Inferior parietal cortex (tissue), 1 donor: ENCODE measurements at regions not wholly inside any gene's neighbourhood (a gene's known extent, or its start where the extent isn't known, plus 50 kb on each side); places are given as distances from the start of the nearest gene placed in this dataset.
"Not testable (repeated sequence)": the region's sequence is repeated elsewhere in the genome, so short reads cannot be mapped to it uniquely, and the experiment has no call there.

Source experiments
- DNase-seq: peaks from one replicate; pipeline ENCODE4 v3.0.0-alpha.2; 2016; ENCODE audit errors: extremely low spot score

- DNase-seq, result not testable (repeated sequence)
Measured at GRCh38 chr21:5103880-5104561, 5417.4 kb upstream of the TPTE start.

GRCh38 chr21:5104562-5104928 lies 5416.8 kb upstream of the TPTE start:
- DNase-seq, result not testable (repeated sequence)

GRCh38 chr21:5105939-5106708 lies 5415.3 kb upstream of the TPTE start:
- not testable (repeated sequence) for DNase-seq

DNA sequence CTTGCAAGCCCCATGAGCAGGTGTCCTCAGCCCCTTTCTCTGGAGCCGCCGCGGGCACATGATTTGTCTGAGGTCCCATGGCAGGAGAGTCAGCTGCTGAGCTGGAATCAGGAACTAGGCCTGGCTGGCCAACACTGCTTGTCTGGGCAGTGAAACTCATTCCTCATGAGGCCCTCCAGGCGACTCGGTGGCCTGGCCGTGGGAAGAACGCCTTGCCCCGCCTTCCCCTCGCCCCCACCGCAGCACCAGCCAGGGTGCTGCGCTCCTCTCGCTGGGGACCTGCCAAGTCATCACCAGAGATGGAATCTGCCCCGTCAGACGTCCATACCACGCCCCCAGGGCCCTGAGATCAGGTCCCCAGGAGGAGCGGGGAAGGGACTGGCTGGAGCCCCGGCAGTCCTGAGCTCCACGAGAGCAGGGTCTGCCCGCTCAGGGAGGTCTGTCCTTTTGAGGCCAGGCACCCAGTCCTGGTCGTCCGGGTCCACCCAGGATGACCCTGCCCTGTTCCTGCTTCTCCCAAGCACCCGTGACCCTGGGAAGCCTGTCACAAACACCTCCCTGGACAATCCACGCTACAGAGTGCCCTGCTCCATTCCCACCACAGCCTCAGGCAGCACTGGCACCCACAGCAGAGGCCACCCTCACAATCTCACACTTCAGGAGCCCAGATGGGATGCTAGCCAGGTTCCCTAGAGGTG lies 5414.5 kb upstream of the TPTE start:
- DNase-seq, result not testable (repeated sequence)

DNA sequence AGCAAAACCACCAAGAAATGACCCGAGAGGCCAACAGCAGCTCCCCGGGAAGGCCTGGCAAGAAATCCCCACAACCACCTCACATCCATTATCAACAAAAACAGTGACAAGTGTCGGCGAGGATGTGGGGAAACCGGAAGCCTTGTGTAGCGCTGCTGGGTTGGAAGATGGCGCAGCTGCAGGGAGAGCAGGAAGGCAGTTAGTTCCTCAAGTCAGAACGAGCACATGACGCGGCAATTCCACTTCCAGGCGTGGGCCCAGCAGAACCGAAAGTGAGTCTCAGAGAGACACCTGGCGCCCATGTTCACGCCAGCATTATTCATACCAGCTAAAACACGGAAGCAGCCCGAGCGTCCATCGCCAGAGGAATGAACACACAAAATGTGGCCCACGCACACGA lies 5413.7 kb upstream of the TPTE start:
- not testable (repeated sequence) for DNase-seq

- not testable (repeated sequence) for DNase-seq
Measured at GRCh38 chr21:5108048-5108775, 5413.2 kb upstream of the TPTE start.

DNA sequence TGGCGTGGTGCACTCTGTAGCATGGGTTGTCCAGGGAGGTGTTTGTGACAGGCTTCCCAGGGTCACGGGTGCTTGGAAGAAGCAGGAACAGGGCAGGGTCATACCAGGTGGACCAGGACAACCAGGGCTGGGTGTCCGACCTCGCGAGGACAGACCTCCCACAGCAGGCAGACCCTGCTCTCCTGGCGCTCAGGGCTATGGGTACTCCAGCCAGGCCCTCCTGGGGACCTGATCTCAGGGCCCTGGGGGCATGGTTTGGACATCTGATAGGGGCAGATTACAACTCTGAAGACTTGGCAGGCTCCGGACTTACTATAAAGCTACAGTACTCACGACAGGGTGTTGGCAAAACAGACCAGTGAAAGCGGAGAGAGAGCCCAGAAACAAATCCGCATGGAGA lies 5410.2 kb upstream of the TPTE start:
- DNase-seq, result not testable (repeated sequence)

DNA sequence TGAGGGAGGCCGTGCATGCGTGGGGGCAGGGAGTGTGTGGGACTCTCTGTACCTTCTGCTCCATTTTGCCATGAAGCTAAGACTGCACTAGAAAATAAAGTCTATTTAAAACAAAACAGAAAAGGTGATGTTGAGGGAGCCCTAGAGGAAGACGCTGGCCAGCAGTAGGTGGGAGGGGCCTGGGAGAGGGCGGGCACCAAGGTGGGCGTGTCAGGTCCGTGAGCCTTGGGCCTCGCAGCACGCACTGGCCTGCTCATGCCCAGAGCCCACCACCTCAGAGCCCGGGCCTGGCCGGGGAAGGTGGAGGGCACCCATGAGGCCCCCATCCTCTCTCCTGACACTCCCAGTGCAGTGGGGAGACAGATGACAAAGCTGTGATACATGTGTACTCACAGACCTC lies 5408.3 kb upstream of the TPTE start:
- not testable (repeated sequence) for DNase-seq

DNA sequence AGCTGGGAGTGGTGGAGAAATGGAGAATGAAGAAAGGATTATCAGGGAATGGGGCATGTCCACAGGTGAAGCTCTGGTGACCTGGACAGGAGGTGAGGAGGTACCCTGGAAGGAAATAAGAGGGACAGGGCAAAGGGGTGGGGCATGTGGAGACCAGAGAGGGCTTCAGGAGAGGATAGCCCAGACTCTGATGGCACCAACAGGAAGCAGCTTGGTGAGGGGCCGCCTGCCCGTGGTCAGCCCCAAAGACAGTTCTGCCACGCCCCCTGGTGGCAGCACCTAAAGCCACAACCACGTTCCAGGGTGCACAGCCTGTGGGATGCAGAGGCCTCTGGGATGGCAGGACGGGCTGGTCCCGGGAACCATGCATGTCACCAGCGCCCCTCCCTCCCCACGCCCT lies 5406.9 kb upstream of the TPTE start:
- DNase-seq, result not testable (repeated sequence)

- not testable (repeated sequence) for DNase-seq
Measured at GRCh38 chr21:5114893-5115645, 5406.3 kb upstream of the TPTE start.

DNA sequence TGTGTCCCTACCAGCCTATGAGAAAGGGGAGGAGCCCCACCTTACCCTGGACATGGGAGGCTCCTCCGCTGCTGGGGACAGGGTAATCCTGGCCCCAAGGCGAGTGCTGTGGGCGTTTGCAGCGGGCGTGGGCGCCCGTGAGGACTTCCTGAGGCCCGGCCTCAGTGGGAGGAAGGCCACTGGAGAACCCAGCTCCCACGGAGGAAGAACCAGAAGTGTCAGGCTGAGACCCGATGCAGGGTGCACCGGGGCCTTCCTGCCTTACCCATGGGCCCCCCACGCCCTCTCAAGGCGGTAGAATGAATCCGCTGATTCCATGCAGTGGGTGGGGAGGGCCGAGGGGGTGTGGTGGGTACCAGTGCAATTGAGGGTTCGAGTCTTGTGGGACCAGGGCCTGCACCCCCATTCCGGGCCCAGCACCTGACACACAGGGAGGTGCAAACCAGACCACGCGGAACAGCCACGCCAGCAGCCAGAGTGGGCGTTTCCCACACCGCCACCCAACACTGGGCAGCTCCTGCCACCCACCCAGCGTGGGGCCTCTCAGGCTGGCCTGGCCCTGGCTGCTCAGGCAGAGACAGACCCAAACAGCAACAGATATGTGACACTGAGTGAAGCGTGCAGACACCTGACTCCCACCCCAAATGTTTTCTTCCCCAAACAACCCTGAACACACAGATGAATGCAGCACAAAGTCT lies 5405.6 kb upstream of the TPTE start:
- DNase-seq, result not testable (repeated sequence)

DNA sequence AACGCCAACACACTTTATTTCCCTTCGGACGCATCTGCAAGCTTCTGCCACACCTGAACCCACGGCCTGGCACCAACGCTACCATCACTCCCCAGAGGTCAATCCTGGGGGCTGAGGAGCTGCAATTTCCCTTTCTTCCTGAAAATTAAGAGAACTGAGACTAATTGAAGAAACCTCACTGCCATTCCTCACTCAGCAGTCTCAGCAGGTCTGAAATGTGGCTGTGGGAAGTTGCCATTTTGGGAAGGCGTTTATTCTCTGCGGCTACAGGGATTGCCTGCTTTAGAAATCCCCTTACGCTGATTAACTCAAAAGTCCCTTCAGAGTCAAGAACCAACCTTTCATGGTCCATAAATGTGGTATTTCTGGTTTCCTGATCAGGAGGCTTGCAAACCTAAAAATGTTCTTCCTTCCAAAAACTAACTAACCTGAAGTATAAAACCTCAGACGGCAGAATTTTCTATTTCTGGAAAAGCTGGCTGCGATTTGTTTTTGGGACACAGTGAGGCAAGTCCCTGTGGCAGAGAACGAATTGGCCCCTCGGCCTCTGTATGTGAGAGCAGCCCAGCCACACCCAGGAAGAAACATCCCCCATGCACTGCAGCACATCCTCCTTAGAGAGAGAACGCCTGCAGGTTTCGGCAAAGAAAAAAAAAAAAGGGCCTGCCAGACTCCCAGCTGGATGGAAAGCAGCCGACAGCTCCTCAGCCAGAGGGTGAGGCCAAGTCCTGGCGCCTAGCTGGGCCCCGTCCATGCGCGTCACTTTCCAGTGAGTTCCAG lies 5404.8 kb upstream of the TPTE start:
- not testable (repeated sequence) for DNase-seq

- not testable (repeated sequence) for DNase-seq
Measured at GRCh38 chr21:5117135-5117534, 5404.2 kb upstream of the TPTE start.

GRCh38 chr21:5117666-5118295 lies 5403.6 kb upstream of the TPTE start:
- DNase-seq, result not testable (repeated sequence)

GRCh38 chr21:5118296-5118679 lies 5403.1 kb upstream of the TPTE start:
- not testable (repeated sequence) for DNase-seq

DNA sequence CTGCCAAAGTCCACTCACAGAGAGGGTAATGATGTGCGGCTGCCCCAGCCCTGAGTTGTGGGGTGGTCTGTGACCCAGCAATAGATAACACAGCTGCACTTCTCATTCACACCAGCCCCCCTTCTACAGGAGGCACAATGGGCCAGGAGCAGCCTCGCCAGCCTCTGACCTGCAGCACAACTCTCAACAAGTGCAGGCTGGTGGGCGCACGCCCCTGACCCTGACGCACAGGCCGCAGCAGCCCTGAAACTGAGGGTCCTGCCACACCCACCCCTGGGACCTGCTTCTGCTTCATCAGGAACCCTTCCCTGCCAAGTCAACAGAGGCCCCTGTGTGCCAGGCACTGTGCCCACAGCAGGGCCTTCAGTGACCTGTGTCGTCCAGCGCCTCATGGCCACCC lies 5402.2 kb upstream of the TPTE start:
- not testable (repeated sequence) for DNase-seq

GRCh38 chr21:5121399-5121798 lies 5400.0 kb upstream of the TPTE start:
- DNase-seq, result not testable (repeated sequence)

DNA sequence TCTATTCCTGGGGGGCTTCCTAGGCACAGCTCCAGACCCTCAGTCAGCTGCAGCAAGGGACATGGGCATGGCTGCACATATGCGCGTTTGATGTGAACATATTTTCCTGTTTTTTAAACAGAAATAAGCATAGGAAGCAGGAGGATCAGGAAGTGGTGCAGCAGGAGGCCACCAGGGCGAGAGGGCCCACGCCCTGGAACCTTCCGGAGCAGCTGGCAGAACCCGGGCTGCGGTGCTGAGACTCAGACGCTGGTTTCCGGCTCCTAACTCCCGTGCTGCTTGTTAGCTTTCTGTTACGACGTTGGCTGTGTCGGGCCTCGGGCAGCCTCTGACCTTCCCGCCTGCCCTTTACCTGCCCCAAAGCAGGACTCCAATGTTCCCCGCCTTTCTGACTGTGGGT lies 5399.5 kb upstream of the TPTE start:
- not testable (repeated sequence) for DNase-seq

DNA sequence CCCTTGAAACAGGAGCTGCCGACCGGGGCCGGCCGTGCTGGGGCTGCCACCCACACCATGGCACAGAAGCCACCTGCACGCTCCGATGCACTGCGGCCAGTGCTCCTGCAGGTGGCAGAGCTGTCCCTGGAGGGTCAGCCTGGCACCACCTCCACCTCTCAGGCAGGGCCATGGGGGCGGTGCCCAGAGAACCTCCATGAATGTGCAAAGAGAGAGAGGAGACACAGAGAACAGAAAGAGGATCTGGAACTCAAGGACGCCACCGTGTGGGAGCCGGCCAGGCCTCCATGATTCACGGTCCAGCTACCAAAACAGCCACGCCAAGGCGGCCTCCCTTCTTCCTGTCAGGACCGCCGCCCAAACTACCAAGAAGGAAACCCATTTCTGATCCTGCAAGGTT lies 5397.7 kb upstream of the TPTE start:
- not testable (repeated sequence) for DNase-seq
